HuH-7 (cell line): ENCODE measurements at regions not wholly inside any gene's neighbourhood (a gene's known extent, or its start where the extent isn't known, plus 50 kb on each side); places are given as distances from the start of the nearest gene placed in this dataset.

Source experiments
- DNase-seq: peaks from one replicate; pipeline ENCODE4 v3.0.0; 2011; ENCODE audit warnings: low spot score

DNA sequence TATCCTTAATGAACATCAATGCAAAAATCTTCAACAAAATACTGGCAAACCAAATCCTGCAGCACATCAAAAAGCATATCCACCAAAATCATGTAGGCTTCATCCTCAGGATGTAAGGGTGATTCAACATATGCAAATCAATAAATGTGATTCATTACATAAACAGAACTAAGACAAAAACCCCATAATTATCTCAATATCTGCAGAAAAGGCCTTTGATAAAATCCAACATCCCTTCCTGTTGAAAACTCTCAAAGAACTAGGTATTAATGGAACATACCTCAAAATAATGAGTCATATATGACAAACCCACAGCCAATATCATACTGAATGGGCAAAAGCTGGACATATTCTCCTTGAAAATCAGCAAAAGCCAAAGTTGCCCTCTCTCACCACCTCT is 54.6 kb upstream of the DEPDC1 start:
- DNase-seq = no peak

GRCh38 chr1:68558321-68559026 is 61.6 kb upstream of the DEPDC1 start:
- no peak for DNase-seq

DNA sequence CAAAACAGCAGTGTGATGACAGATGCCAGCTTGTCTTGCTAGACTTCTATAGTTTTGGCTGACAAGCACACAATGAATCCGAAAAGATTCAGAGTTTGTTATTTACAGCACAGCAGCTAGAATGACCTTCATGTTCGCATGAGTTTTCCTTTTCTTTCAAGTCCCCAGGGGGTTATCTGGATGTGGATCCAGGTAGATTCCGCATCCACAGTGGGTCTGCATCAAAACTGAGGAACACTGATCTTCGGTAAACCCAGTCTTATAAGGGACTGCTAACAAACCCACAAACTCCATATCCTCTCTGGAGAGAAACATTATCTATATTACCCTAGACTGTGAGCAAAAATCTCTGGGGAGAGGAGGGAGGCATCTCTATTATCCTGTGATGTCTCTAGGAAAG is 69.0 kb upstream of the DEPDC1 start:
- DNase-seq = no peak

DNA sequence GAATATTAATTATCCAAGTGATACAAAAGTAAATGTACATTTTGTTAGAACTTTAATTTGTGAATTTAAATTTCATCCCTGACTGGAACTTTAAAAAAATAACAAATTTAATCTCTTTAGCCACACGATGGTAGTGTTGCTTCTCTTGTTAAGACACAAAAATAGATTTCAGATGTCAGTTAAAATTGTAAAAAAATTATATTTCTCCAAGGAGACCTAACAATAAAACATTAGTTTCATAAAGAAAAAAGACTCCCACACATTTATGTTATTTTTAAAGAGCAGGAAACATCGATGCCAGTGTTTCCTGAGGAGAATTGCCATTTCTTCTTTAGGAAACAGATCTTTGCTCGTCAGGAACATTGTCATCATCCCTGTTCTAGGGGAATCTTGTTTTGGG is 74.0 kb upstream of the DEPDC1 start:
- no peak for DNase-seq

DNA sequence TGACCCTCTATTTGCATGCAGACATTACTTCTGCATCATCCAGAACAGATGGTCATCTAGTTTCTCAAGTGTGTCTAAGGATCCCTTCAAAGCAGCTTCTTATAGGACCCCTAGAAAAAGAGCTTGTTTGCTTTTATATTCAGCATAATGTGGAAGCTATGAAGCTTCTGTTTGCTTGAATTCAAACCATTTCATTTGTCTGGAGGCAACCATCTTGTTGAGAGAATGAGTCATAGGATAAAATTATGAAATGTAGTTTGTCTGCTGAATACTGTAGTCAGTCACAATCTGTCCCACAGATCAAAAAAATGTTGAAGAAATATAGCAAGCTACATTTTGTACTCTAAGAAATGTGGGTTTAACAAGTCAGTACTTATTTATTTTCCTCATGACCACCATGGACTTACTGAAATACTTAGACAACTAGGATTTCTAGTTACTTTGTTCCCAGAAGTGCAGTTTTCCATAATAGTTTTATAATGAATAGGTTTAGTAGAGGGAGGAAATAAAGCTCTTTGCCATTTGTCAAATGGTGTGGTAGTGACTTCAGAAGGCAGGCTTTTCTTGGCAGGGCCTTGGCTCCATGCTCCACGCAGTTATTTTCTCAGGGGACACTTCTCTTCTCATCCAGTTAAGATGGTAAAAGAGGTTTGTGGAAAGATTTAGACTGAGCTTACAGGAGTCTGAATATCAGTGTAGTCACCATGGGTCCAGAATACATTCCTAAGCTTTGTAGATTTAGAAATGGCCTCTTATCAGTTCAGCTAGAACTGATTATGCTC is 74.8 kb upstream of the DEPDC1 start:
- DNase-seq = no peak

GRCh38 chr1:68585351-68585750 is 88.5 kb upstream of the DEPDC1 start:
- no peak for DNase-seq

GRCh38 chr1:68586766-68587165 is 89.9 kb upstream of the DEPDC1 start:
- no peak for DNase-seq

DNA sequence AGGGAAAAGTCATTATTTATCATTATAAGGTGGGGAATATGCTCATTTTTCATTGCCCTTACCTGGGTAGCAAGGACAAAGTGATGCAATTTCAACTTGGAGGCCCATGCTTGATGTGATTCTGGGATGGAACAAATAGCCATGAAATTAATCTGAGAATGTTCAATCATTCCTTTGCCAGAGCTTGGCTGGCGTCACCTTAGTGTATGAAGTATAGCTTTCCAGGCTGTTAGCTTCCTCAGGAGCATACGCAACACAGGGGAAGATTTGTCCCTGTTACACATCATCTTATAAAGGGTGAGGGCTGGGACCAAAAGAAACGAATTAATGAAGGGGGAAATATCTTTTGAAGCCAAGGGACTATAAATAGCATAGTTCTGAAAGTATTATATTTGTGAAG is 91.4 kb upstream of the DEPDC1 start:
- DNase-seq = no peak

GRCh38 chr1:68590473-68590872 is 93.6 kb upstream of the DEPDC1 start:
- no peak for DNase-seq

DNA sequence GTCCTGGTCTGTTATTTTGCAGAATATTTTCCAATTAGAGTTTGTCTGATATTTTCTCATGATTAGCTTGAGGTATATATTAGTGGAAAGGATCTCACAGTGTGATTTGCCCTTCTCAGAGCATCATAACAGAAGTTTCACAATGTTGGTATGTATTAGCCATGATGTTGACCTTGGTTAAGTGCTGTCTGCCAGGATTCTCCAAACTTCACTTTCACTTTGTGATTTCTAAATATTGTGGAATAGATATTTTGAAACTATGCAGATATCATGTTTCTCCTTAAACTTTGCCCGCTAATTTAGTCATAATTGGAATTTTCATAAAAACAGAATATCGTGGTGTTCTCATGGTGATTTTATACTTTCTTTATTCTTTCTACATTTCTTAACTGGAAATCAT is 98.0 kb upstream of the DEPDC1 start:
- DNase-seq = no peak

DNA sequence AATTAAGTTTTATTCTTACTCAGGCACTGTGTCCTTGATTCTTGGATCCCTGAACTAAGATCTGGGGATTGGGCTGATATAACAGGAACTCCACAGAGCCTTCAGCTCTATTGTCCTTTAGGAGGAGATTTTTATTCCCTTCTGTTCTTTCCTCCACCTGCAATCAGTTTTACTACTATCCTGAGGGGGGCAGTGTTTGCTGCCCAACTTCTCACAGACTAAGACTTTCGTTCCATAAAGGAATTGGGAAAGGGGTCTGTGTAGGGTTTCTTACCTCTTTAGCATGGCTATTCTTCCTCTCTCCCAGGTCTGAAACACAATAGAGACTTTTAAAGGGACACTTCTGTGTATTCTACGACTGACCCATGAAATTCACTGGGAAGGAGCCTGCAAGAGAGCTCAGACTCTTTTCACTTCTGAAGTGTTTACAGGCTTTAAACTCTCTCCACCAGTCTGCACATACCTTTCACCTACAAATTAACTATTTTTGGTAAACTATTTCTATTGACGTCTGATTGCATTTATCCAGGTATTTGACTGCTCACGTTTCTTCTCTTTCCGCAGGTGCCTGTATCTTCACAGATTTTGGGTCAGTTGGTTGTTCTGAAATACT is 103.3 kb upstream of the DEPDC1 start:
- no peak for DNase-seq

DNA sequence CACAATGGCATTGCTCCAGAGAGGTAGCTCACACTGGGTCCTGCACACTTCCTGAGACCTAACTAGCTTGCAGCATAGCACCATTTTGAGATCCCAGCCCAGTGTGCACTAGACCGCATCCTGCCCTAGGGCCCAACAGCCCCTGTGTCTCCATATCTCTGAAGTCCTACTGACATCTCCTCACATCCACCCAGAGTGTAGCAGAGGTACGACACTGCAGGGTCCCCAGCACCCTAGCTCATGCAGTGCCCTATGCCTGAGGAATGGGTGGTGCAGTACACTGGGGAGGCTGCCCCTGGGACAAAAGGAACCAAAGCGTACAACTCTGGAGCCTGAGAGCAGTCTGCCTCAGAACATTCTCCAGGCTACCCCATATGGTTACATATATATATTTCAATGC is 111.4 kb upstream of the DEPDC1 start:
- DNase-seq = no peak

GRCh38 chr1:68615312-68615711 is 118.4 kb upstream of the DEPDC1 start:
- no peak for DNase-seq

DNA sequence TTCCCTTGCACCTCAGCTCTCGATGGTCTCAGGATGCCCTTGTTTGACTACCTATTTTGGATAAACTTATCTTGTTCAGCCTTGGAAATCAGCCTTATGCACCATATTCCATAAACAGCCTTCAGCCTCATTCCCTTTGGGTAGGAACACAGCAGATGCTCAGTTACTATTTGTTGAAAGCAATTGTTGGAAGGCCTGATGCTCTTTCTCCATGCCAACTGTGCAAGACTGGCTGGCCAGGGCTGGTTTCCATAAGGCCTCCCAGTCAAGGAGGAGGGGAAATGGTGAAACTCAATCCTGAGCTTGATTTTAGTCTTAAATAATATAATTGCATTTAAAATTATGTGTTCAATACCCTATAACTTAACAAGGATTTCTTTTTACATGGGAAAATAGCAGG is 121.1 kb upstream of the DEPDC1 start:
- no peak for DNase-seq

GRCh38 chr1:68620571-68620970 is 123.7 kb upstream of the DEPDC1 start:
- DNase-seq = no peak

- no peak for DNase-seq
Measured at GRCh38 chr1:68623700-68624099, 126.8 kb upstream of the DEPDC1 start.

GRCh38 chr1:68624233-68624632 is 127.4 kb upstream of the DEPDC1 start:
- no peak for DNase-seq

- no peak for DNase-seq
Measured at GRCh38 chr1:68625624-68626023, 128.7 kb upstream of the DEPDC1 start.

DNA sequence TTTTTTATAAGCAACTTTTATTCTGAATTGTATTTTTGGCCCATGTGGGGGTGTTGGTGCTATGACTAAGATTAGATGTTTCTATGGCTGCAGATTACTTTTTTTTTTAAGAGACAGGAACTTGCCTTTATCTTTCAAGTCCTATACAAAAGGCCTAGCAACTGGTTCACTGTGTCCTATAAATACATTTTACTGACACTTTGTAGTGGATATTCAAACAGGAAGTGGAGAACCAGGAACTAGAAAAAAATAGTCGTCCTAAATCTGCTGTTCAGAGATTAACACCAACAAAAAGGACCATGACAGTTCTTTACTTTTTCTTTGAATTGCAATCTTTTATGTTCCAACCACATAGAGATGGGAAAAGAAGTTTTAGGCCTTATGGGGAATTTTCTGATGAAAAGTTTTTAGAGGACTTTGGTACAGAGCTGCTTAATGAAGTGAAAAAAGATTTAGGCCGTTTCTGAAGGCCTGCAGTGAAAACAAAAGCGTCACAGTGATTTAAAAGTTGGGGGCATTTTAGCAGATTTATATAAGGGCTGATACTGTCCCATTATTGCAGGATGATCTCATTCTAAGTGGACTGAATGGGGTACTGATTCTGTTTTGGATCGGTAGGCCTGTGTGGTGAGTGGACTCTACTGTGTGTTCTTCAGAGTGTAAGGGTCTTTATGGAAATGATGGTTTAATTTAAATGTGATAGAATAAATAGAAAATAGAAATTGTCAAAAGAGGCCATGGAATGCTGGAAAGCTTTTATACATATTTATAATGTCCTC is 136.4 kb upstream of the DEPDC1 start:
- DNase-seq = no peak

DNA sequence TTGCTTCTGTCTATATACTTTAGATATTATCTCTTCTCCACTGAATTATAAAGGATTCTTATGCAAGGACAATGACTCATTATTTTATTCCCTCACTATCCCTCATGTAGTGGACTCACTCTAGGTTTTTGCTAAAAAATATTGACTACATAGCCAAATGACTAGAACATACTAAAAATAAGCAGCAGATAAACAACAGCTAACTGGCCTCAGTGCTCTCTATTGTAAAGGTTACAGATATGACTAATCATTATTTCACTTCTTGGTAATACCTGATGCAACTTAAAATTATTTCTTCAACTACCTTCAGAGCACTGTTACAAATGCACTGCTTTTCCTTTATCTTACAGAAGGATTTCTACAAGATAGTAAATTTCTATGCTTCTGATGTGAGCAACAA is 147.6 kb upstream of the DEPDC1 start:
- no peak for DNase-seq

DNA sequence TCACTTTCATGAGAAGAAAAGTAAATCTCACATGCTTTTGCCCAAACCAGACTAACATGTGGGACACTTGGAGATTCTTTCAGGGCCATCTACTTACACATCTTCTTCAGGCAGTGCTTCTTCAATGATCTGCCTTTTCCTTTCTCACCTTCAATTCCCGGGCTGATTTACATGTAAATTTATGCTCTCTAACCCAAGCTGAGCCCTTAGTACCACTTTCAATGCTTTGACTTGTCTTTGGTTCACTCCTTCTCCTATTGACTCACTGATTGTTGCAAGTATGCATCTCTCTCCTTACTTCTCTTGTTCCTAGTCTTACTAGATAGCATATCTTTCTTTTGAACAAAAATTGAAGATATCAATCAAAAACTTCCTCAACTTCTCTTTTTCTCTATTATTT is 154.2 kb upstream of the DEPDC1 start:
- no peak for DNase-seq

DNA sequence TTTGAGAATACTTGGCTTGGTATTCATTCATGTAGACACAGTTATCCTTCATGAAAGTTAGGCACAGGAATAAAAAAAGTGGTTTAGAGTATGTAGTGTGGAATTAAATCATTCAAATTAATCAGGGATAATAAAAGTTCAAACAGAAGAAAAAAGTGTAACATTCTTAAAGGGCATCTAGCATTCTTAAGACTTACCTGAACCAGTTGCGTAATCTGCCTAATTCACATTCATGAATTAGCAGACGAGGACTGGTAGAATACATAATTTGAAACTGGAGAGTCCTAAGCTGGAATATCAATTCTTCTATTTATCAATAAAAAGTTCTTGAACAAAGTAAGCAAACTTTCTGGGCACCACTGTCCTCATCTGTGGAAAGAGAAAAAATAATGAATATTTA is 157.0 kb upstream of the DEPDC1 start:
- DNase-seq = no peak

DNA sequence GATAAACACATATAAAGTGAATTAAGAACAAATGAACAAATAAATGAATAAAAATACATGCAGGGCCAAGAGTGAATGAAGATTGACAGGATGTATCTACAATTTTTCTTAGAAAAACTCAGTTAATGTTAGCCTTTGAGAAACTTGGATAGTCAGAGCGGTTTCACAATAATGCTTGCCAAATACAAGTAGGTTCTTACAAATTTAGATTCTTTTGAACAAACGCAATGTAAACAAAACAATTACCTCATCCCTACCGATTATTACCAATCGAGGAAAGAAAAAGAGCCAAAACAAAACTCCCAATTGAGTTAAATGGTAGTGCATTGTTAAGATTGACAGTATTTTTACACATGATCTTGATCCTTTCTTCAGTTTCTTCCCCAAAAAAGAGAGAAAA is 176.9 kb upstream of the DEPDC1 start:
- DNase-seq = no peak
